SK-N-SH (cell line): ENCODE measurements at regions not wholly inside any gene's neighbourhood (a gene's known extent, or its start where the extent isn't known, plus 50 kb on each side); places are given as distances from the start of the nearest gene placed in this dataset.

Source experiments
- CTCF ChIA-PET: fragments of 300-600, 350-600 bp; formaldehyde crosslinking; extraction: SDS; loops from one replicate; lab custom pipeline; 2021; lab: Yijun Ruan, JAX
- POLR2A ChIA-PET: fragments of 350-600 bp; sonication (Branson Sonifier 250); formaldehyde crosslinking; extraction: SDS; loops from one replicate; lab custom pipeline; 2020; ENCODE audit warnings: antibody characterized with exemption, inconsistent platforms; lab: Yijun Ruan, JAX
- DNase-seq: peaks from one replicate; pipeline ENCODE4 v3.0.0; 2012
- H2AFZ ChIP-seq: fragments of 200-600 bp; sonication (generic); 2 replicates; pipeline ENCODE4 v1.8.1; 2016; ENCODE audit warnings: antibody characterized with exemption, mild to moderate bottlenecking, low read depth
- H3F3A ChIP-seq: fragments of 200-600 bp; sonication (generic); replicated peaks from 2 replicates; pipeline ENCODE3; 2016; ENCODE audit warnings: antibody characterized with exemption, mild to moderate bottlenecking; ENCODE audit not compliant: insufficient read depth
- H3K27ac ChIP-seq, 2 experiments: fragments of 200-500 bp in 1 of 2; fragments of 200-600 bp in 1 of 2; sonication (Bioruptor generic) in 1 of 2; sonication (generic), shearing (Covaris generic) in 1 of 2; 2 replicates each; pipeline versions ENCODE4 v1.5.1 to v1.6.1; 2014 to 2016; ENCODE audit warnings: low read depth in 2 of 2, inconsistent platforms in 1 of 2, low read length in 1 of 2, mild to moderate bottlenecking in 1 of 2, mixed read lengths in 1 of 2
- H3K27me3 ChIP-seq: fragments of 200-600 bp; sonication (generic), shearing (Covaris generic); 2 replicates; pipeline ENCODE4 v1.6.1; 2016; ENCODE audit warnings: mixed run types; ENCODE audit not compliant: insufficient read depth
- H3K36me3 ChIP-seq, 2 experiments: fragments of 200-500 bp in 1 of 2; fragments of 200-600 bp in 1 of 2; sonication (Bioruptor generic) in 1 of 2; sonication (generic) in 1 of 2; replicated peaks in 1 of 2; 2 replicates each; pipeline versions ENCODE3 to v1.5.1; 2014 to 2016; ENCODE audit warnings: low read length in 1 of 2, mild to moderate bottlenecking in 1 of 2; ENCODE audit not compliant: insufficient read depth in 2 of 2, control insufficient read depth in 1 of 2
- H3K4me1 ChIP-seq, 2 experiments: fragments of 200-500 bp in 1 of 2; fragments of 200-600 bp in 1 of 2; sonication (Bioruptor generic) in 1 of 2; sonication (generic), shearing (Covaris generic) in 1 of 2; 2 replicates each; pipeline versions ENCODE4 v1.5.1 to v1.6.1; 2014 to 2016; ENCODE audit warnings: low read depth in 1 of 2, low read length in 1 of 2, mixed run types in 1 of 2; ENCODE audit not compliant: insufficient read depth in 2 of 2, control insufficient read depth in 1 of 2
- H3K4me2 ChIP-seq: fragments of 200-600 bp; sonication (generic), shearing (Covaris generic); 2 replicates; pipeline ENCODE4 v1.6.1; 2017; ENCODE audit warnings: mixed run types
- H3K4me3 ChIP-seq, 2 experiments: fragments of 200-500 bp in 1 of 2; fragments of 200-600 bp in 1 of 2; sonication (Bioruptor generic) in 1 of 2; sonication (generic), shearing (Covaris generic) in 1 of 2; 2 replicates each; pipeline versions ENCODE4 v1.5.1 to v1.8.1; 2014 to 2016; ENCODE audit warnings: low read depth in 2 of 2, inconsistent platforms in 1 of 2, low read length in 1 of 2, mild to moderate bottlenecking in 1 of 2, mixed read lengths in 1 of 2, moderate library complexity in 1 of 2
- H3K79me2 ChIP-seq: fragments of 200-600 bp; sonication (generic); 2 replicates; pipeline ENCODE4 v1.8.1; 2017; ENCODE audit warnings: mild to moderate bottlenecking; ENCODE audit not compliant: insufficient read depth
- H3K9ac ChIP-seq: fragments of 200-600 bp; sonication (generic); 2 replicates; pipeline ENCODE4 v1.6.1; 2017; ENCODE audit warnings: mixed run types
- H3K9me2 ChIP-seq: fragments of 200-600 bp; sonication (generic); 2 replicates; pipeline ENCODE4 v1.6.1; 2017; ENCODE audit warnings: mixed run types
- H3K9me3 ChIP-seq: fragments of 200-600 bp; sonication (generic); 2 replicates; pipeline ENCODE4 v1.6.1; 2017; ENCODE audit warnings: mixed run types, mild to moderate bottlenecking, moderate library complexity
- H4K20me1 ChIP-seq: fragments of 200-600 bp; sonication (generic); 2 replicates; pipeline ENCODE4 v1.6.1; 2017; ENCODE audit warnings: mild to moderate bottlenecking, mixed run types; ENCODE audit not compliant: insufficient read depth
- CHD2 ChIP-seq: fragments of 150-350 bp; IDR thresholded peaks from 2 replicates; pipeline ENCODE4 v1.6.1; 2018; ENCODE audit warnings: low read length; ENCODE audit not compliant: partially characterized antibody
- EP300 ChIP-seq, 2 experiments: IDR thresholded peaks; 2 replicates each; pipeline versions ENCODE4 v1.4.0 to v1.6.1; 2012; ENCODE audit warnings: borderline replicate concordance in 1 of 2, low read depth in 1 of 2, low read length in 1 of 2
- FOXJ3 ChIP-seq: sonication (generic); formaldehyde crosslinking; IDR thresholded peaks from 2 replicates; pipeline ENCODE4 v1.5.1; 2020; ENCODE audit warnings: mild to moderate bottlenecking, missing genetic modification reagents
- FOXM1 ChIP-seq: IDR thresholded peaks from 2 replicates; pipeline ENCODE4 v1.4.0; 2012; ENCODE audit warnings: low read depth, mild to moderate bottlenecking
- MEF2A ChIP-seq: IDR thresholded peaks from 2 replicates; pipeline ENCODE4 v1.4.0; 2012; ENCODE audit warnings: low read depth, borderline replicate concordance
- MXI1 ChIP-seq: IDR thresholded peaks from 2 replicates; pipeline ENCODE4 v1.6.1; 2012; ENCODE audit warnings: mild to moderate bottlenecking, low read depth, low read length, improper control_type of control experiment
- NFIC ChIP-seq: IDR thresholded peaks from 2 replicates; pipeline ENCODE4 v1.4.0; 2012; ENCODE audit warnings: borderline replicate concordance
- NRF1 ChIP-seq: IDR thresholded peaks from 2 replicates; pipeline ENCODE4 v1.6.1; 2012; ENCODE audit warnings: low read depth, mild to moderate bottlenecking, low read length
- POLR2AphosphoS5 ChIP-seq: IDR thresholded peaks from 2 replicates; pipeline ENCODE4 v1.6.1; 2012; ENCODE audit warnings: low read depth, low read length
- RAD21 ChIP-seq: IDR thresholded peaks from 2 replicates; pipeline ENCODE4 v1.6.1; 2012; ENCODE audit warnings: mild to moderate bottlenecking, low read length
- REST ChIP-seq: IDR thresholded peaks from 2 replicates; pipeline ENCODE4 v1.6.1; 2012; ENCODE audit warnings: mild to moderate bottlenecking, low read depth, low read length, moderate library complexity
- RFX5 ChIP-seq: IDR thresholded peaks from 2 replicates; pipeline ENCODE4 v1.6.1; 2012; ENCODE audit warnings: mild to moderate bottlenecking, improper control_type of control experiment, low read length
- SIN3A ChIP-seq: IDR thresholded peaks from 2 replicates; pipeline ENCODE4 v1.6.1; 2012; ENCODE audit warnings: low read depth, mild to moderate bottlenecking, low read length, moderate library complexity, borderline replicate concordance
- TAF1 ChIP-seq: IDR thresholded peaks from 2 replicates; pipeline ENCODE4 v1.6.1; 2012; ENCODE audit warnings: low read depth, mild to moderate bottlenecking, low read length, moderate library complexity, borderline replicate concordance
- TEAD4 ChIP-seq: IDR thresholded peaks from 2 replicates; pipeline ENCODE4 v1.4.0; 2012; ENCODE audit warnings: mild to moderate bottlenecking, borderline replicate concordance; ENCODE audit not compliant: insufficient read depth
- USF1 ChIP-seq: IDR thresholded peaks from 2 replicates; pipeline ENCODE4 v1.4.0; 2012; ENCODE audit warnings: low read depth, borderline replicate concordance
- ZBTB33 ChIP-seq: IDR thresholded peaks from 2 replicates; pipeline ENCODE4 v1.4.0; 2012; ENCODE audit warnings: low read depth, borderline replicate concordance
- WGBS: methylation state at CpG from one replicate; pipeline ENCODE4 v1.1.6; 2017; ENCODE audit warnings: low lambda C conversion rate; 5-methylcytosine and 5-hydroxymethylcytosine counted together

DNA sequence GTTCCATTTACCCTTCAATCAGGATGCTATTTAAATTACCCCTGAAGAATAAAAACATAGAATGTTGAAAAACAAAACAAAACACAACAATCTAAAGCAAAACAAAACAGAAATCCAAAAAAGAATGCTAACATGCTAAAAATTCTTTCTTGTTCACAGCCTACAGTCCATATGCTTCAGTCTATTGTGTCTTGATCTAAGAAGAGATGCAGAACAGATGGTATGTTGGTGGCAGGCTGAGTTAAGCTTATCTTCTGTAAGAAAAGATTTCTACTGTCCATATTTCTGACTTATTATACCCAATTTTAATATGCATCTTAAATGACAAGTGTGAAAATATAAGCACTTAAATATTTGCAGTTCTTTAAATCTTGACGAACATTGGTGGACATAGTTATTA, 356.1 kb upstream of the SLITRK1 start:
- Histone ChIP-seq H3K4me2 (no peak overlapping the region), H3F3A (no peaks in the 10 kb centered on the region), H3K9me3 (no peaks in the 10 kb centered on the region), H3K79me2 (no peaks in the 10 kb centered on the region), H3K27ac (no peak overlapping the region), H3K4me1 (no peaks in the 10 kb centered on the region), H4K20me1 (no peaks in the 10 kb centered on the region), H3K27me3 (no peaks in the 10 kb centered on the region), H3K36me3 (no peaks in the 10 kb centered on the region), H3K9ac (no peak overlapping the region), H2AFZ (no peak overlapping the region), H3K4me3 (no peak overlapping the region), H3K9me2 (no peaks in the 10 kb centered on the region)
- 34% methylated on average over 1 of the region's 1 CpG for WGBS
- no peak for DNase-seq
- TF ChIP-seq FOXM1 (no peak), MXI1 (no peak), TEAD4 (no peak), RAD21 (no peak), RFX5 (no peak), REST (no peak), MEF2A (no peak), NRF1 (no peak), CHD2 (no peak), USF1 (no peak), EP300 (IDR thresholded peaks at IDR 0.05; ENCODE audit: borderline replicate concordance in 1 of 2, low read depth in 1 of 2, low read length in 1 of 2) (no peak), POLR2AphosphoS5 (no peak), ZBTB33 (no peak), TAF1 (no peak), NFIC (no peak), FOXJ3 (CRISPR knock-in tag) (no peak), SIN3A (no peak)
- ChIA-PET POLR2A (no interaction called here), CTCF (no interaction called here)
